Stimulated activated naive B cell treated with anti-CD40 and anti-IgM and Interleukin-4, amounts not matched to agents 10 μg/mL and 1 μg/mL and 100 μg/mL, for 72 hours (primary cell): ENCODE measurements at regions not wholly inside any gene's neighbourhood (a gene's known extent, or its start where the extent isn't known, plus 50 kb on each side); places are given as distances from the start of the nearest gene placed in this dataset.

Source experiments
- ATAC-seq, 2 donors: fragments of 150-1000 bp; cut with Tn5 transposase; replicated peaks; 2 replicates each; pipeline ENCODE4 v1.10.0; 2021; ENCODE audit warnings: moderate library complexity in 1 of 2
- DNase-seq: peaks from one replicate; pipeline ENCODE4 v3.0.0; 2021
- H3K27ac Mint-ChIP-seq: one replicate; pipeline ENCODE4 v1.8.0; 2022; ENCODE audit warnings: mild to moderate bottlenecking, mixed read lengths
- H3K27me3 Mint-ChIP-seq, 2 donors: one replicate each; pipeline ENCODE4 v1.8.0; 2022; ENCODE audit warnings: mixed read lengths in 2 of 2
- H3K36me3 Mint-ChIP-seq, 2 donors: one replicate each; pipeline ENCODE4 v1.8.0; 2022; ENCODE audit warnings: mixed read lengths in 2 of 2, mild to moderate bottlenecking in 1 of 2
- H3K4me1 Mint-ChIP-seq, 2 donors: one replicate each; pipeline ENCODE4 v1.8.0; 2022; ENCODE audit warnings: mixed read lengths in 2 of 2, mild to moderate bottlenecking in 1 of 2
- H3K4me3 Mint-ChIP-seq, 2 donors: one replicate each; pipeline ENCODE4 v1.8.0; 2022; ENCODE audit warnings: mild to moderate bottlenecking in 2 of 2, mixed read lengths in 2 of 2, moderate library complexity in 1 of 2
- H3K9me3 Mint-ChIP-seq, 2 donors: one replicate each; pipeline ENCODE4 v1.8.0; 2022; ENCODE audit warnings: mixed read lengths in 2 of 2, mild to moderate bottlenecking in 1 of 2

DNA sequence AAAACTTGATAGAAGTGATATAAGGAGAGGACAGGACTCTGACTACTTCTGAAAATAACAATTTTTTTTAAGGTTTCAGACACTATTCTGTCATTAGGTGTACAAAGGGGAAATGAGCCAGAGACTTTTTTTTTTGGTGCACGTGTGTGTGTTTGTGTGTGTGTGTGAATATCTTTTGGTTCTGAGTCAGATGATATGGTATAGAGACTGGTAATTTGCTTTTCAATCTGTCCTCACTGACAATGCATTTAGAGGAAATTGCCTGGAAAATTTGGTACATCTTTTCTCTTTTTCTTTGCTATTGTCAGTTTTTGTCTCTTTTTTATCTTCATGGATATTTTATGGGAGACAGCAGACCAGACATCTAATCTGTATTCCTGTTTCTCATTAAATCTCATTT, 59.3 kb downstream of the DDIT4L start:
- ATAC-seq, result no peak
- H3K4me3 Mint-ChIP-seq, result no peak overlapping the region
- no peaks in the 10 kb centered on the region for H3K4me1 Mint-ChIP-seq
- no peak for DNase-seq
- H3K27me3 Mint-ChIP-seq, result no peaks in the 10 kb centered on the region
- H3K27ac Mint-ChIP-seq, result no peak overlapping the region
- H3K9me3 Mint-ChIP-seq, result peaks cover 0 to 1% of the 10 kb centered on the region in 2 donors
- H3K36me3 Mint-ChIP-seq, result no peaks in the 10 kb centered on the region

- no peak for ATAC-seq
- Mint-ChIP-seq H3K4me3 (no peak overlapping the region), H3K9me3 (peaks cover 2 to 3% of the 10 kb centered on the region in 2 donors), H3K27ac (no peak overlapping the region), H3K36me3 (no peaks in the 10 kb centered on the region), H3K27me3 (no peaks in the 10 kb centered on the region), H3K4me1 (no peaks in the 10 kb centered on the region)
- DNase-seq, result no peak
Measured at GRCh38 chr4:100130491-100130890, 59.8 kb downstream of the DDIT4L start.

GRCh38 chr4:100129774-100130173, 60.5 kb downstream of the DDIT4L start:
- H3K36me3 Mint-ChIP-seq, result peaks cover 0 to 2% of the 10 kb centered on the region in 2 donors
- H3K4me3 Mint-ChIP-seq, result no peak overlapping the region
- H3K9me3 Mint-ChIP-seq, result peaks cover 5 to 6% of the 10 kb centered on the region in 2 donors
- H3K27me3 Mint-ChIP-seq, result no peaks in the 10 kb centered on the region
- no peak for DNase-seq
- no peak for ATAC-seq
- no peak overlapping the region for H3K27ac Mint-ChIP-seq
- no peaks in the 10 kb centered on the region for H3K4me1 Mint-ChIP-seq

- peaks cover 0 to 6% of the 10 kb centered on the region in 2 donors for H3K36me3 Mint-ChIP-seq
- H3K9me3 Mint-ChIP-seq, result peaks cover 9% of the 10 kb centered on the region in 2 donors
- H3K4me1 Mint-ChIP-seq, result no peaks in the 10 kb centered on the region
- H3K27ac Mint-ChIP-seq, result no peak overlapping the region
- DNase-seq (no peak), ATAC-seq (no peak)
- H3K4me3 Mint-ChIP-seq, result no peak overlapping the region
- H3K27me3 Mint-ChIP-seq, result no peaks in the 10 kb centered on the region
Measured at GRCh38 chr4:100128338-100128737, 61.9 kb downstream of the DDIT4L start.

DNA sequence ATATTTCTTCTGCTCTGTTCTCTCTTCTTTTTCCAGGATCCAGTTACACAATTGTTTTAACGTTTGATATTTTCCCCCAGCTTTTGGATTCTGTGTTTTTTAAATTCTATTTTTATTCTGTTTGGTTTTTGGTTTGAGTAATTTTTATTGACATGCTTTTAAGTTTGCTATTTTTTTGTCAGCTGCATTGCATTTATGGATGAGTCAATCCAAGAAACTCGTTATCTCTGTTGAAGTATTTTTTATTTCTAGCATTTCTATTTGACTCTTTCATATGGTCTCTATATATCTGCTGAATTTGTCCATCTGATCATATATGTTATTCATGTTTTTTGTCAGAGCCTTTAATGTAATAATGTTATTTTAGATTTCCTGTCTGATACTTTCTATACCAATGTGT, 65.6 kb downstream of the DDIT4L start:
- no peaks in the 10 kb centered on the region for H3K27me3 Mint-ChIP-seq

DNA sequence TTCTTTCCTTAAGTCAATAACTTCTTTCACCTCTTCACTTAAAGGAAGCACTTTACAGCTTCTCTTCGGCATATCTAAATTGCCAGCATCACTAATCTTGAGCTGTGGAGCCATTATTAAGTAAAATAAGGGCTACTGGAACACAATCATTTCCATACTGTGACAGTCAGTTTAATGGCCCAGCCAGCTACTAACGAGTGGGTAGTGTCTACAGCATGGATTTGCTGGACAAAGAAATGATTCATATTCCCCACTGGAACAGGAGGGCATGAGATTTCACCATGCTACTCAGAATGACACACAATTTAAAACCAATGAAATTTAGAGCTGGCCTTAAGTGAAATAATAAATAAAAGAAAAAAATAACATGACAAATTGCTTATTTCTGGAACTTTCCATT, 72.1 kb downstream of the DDIT4L start:
- DNase-seq (no peak), ATAC-seq (no peak)
- Mint-ChIP-seq H3K36me3 (no peaks in the 10 kb centered on the region), H3K27me3 (no peaks in the 10 kb centered on the region), H3K4me1 (peaks cover 7 to 17% of the 10 kb centered on the region in 2 donors), H3K9me3 (peaks cover 0 to 2% of the 10 kb centered on the region in 2 donors), H3K4me3 (no peak overlapping the region), H3K27ac (no peak overlapping the region)

More for the DNA sequence above, 65.6 kb downstream of the DDIT4L start:
- Mint-ChIP-seq H3K4me3 (no peak overlapping the region), H3K9me3 (peaks cover 9 to 11% of the 10 kb centered on the region in 2 donors), H3K27ac (no peak overlapping the region), H3K36me3 (peaks cover 0 to 6% of the 10 kb centered on the region in 2 donors), H3K4me1 (no peaks in the 10 kb centered on the region)
- DNase-seq (no peak), ATAC-seq (no peak)

DNA sequence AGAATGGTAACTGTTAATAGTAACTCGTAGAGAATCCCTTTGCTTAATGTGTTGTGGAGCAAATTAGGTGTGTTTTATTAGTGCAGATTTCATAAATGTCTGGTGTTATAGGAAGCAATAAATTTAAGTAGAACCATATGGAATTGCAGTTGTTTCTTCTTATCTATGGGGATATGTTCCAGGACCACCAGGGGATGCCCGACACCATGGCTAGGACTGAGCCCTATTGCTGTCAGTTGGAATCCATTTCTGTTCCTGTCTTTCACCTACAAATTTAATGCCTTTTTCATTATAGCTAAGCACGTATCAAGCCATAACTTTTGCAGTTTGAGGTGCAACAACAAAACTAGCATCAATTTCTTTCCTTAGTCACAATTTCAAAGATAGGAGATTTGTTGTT, 72.5 kb downstream of the DDIT4L start:
- DNase-seq (no peak), ATAC-seq (no peak)
- H3K4me1 Mint-ChIP-seq, result peaks cover 7 to 19% of the 10 kb centered on the region in 2 donors
- no peaks in the 10 kb centered on the region for H3K36me3 Mint-ChIP-seq
- H3K9me3 Mint-ChIP-seq, result peaks cover 0 to 2% of the 10 kb centered on the region in 2 donors
- no peaks in the 10 kb centered on the region for H3K27me3 Mint-ChIP-seq
- no peak overlapping the region for H3K27ac Mint-ChIP-seq
- no peak overlapping the region for H3K4me3 Mint-ChIP-seq

DNA sequence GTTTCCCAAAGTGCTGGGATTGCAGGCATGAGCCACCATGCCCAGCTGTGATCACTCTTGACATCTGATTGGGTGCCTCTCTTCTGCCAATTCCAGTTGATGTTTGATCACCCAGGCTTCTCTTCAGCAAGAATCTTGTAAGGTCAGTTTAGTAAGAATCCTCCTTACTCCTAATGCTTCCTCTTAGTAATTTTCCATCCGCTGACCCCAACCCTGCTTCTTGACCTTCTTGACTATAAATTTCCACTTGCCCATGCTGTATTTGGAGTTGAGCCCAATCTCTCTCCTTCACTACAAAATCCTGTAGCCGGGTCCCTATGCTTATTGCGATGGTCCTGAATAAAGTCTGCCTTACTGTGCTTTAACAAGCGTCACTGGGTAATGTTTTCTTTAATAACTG, 75.4 kb downstream of the DDIT4L start:
- no peaks in the 10 kb centered on the region for H3K9me3 Mint-ChIP-seq

DNA sequence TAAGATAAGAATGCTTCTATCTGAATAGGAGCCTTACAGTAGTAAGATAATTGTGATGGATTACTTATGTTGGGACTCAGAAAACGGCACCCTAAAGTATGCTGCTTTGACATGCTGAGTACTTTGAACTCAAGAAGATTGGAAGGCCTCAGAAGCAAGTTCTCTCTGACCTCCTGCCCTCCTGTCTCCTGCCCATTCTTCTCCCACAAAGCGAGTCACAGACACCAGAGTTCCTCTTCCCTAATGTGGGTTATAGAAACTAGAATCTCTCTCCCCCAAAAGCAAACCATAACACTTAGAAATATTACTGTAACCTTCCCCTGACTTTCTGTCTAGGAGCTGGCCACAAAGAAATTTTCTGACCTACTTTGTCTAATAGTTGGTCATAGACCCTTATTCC, 76.5 kb downstream of the DDIT4L start:
- Mint-ChIP-seq H3K4me3 (no peak overlapping the region), H3K27ac (no peak overlapping the region), H3K9me3 (no peaks in the 10 kb centered on the region)

More for the DNA sequence above, 75.4 kb downstream of the DDIT4L start:
- Mint-ChIP-seq H3K4me1 (peaks cover 12 to 27% of the 10 kb centered on the region in 2 donors), H3K27ac (no peak overlapping the region), H3K4me3 (no peak overlapping the region), H3K27me3 (no peaks in the 10 kb centered on the region), H3K36me3 (no peaks in the 10 kb centered on the region)
- DNase-seq (no peak), ATAC-seq (no peak)

DNA sequence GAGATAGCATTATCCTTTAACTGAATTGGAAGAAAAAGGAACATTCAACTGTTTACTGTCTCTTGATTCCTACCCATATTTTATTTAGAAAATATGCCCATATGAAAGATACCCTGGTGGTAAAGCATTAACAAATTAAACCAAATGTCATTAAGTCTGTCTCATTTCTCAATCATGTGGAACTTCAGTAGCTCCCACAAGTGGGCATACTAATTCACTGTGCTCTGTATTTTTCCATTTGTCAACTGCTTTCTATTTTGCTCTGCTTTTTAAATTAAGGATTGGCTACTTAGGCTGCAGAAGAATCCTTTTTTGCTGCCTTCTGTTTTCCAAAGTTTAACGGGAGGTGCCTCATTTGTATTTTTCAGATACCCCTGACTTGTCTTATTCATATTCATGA, 77.2 kb downstream of the DDIT4L start:
- H3K27me3 Mint-ChIP-seq, result no peaks in the 10 kb centered on the region
- H3K4me3 Mint-ChIP-seq, result no peak overlapping the region
- DNase-seq (no peak), ATAC-seq (no peak)
- no peaks in the 10 kb centered on the region for H3K36me3 Mint-ChIP-seq
- no peaks in the 10 kb centered on the region for H3K9me3 Mint-ChIP-seq
- H3K27ac Mint-ChIP-seq, result no peak overlapping the region
- peaks cover 18 to 45% of the 10 kb centered on the region in 2 donors for H3K4me1 Mint-ChIP-seq

More for the DNA sequence above, 76.5 kb downstream of the DDIT4L start:
- no peaks in the 10 kb centered on the region for H3K27me3 Mint-ChIP-seq
- no peaks in the 10 kb centered on the region for H3K36me3 Mint-ChIP-seq
- peak in 1 of 2 donors; percentile 33 for ATAC-seq
- peaks cover 17 to 39% of the 10 kb centered on the region in 2 donors for H3K4me1 Mint-ChIP-seq
- no peak for DNase-seq

DNA sequence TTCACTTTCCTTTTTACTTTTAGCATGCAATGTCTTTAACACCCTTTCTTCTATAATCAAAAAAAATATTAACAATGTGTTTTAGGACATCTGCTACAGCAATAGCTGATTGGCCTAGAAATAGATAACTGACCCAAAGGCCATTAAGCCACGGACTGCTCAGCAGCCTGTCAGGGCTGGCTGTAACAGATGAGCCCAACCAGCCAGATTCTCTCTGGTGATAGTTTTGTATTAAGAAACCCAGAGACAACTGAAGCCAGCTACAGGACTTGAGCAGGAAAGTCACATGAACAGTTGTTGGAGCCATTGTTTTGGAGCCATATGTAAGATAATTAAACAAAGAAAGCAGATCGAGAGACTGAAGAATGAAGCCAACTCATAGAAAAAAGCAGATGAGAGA, 80.3 kb downstream of the DDIT4L start:
- no peak overlapping the region for H3K27ac Mint-ChIP-seq
- ATAC-seq, result no peak

GRCh38 chr4:100108869-100109268, 81.4 kb downstream of the DDIT4L start:
- no peaks in the 10 kb centered on the region for H3K27me3 Mint-ChIP-seq
- no peaks in the 10 kb centered on the region for H3K36me3 Mint-ChIP-seq
- no peak for ATAC-seq
- no peak overlapping the region for H3K4me3 Mint-ChIP-seq
- H3K9me3 Mint-ChIP-seq, result no peaks in the 10 kb centered on the region
- no peak for DNase-seq
- H3K4me1 Mint-ChIP-seq, result peaks cover 29 to 56% of the 10 kb centered on the region in 2 donors
- no peak overlapping the region for H3K27ac Mint-ChIP-seq

More for the DNA sequence above, 80.3 kb downstream of the DDIT4L start:
- Mint-ChIP-seq H3K4me1 (peaks cover 31 to 63% of the 10 kb centered on the region in 2 donors), H3K36me3 (no peaks in the 10 kb centered on the region), H3K27me3 (no peaks in the 10 kb centered on the region), H3K4me3 (no peak overlapping the region), H3K9me3 (no peaks in the 10 kb centered on the region)
- DNase-seq, result no peak

- peak overlapping the region; percentile 7 for H3K27ac Mint-ChIP-seq
- H3K36me3 Mint-ChIP-seq, result no peaks in the 10 kb centered on the region
- H3K9me3 Mint-ChIP-seq, result no peaks in the 10 kb centered on the region
- ATAC-seq, result peak; percentile 100
- H3K27me3 Mint-ChIP-seq, result no peaks in the 10 kb centered on the region
- peak overlapping the region in 1 of 2 donors; percentile 8 for H3K4me3 Mint-ChIP-seq
- H3K4me1 Mint-ChIP-seq, result peaks cover 30 to 54% of the 10 kb centered on the region in 2 donors
- DNase-seq, result peak; percentile 56
Measured at GRCh38 chr4:100106982-100107381, 83.3 kb downstream of the DDIT4L start.

GRCh38 chr4:100103671-100104070, 86.6 kb downstream of the DDIT4L start:
- H3K4me3 Mint-ChIP-seq, result no peak overlapping the region
- no peak for ATAC-seq
- no peaks in the 10 kb centered on the region for H3K9me3 Mint-ChIP-seq
- no peaks in the 10 kb centered on the region for H3K36me3 Mint-ChIP-seq
- peaks cover 36 to 59% of the 10 kb centered on the region in 2 donors for H3K4me1 Mint-ChIP-seq
- H3K27ac Mint-ChIP-seq, result no peak overlapping the region
- no peak for DNase-seq
- no peaks in the 10 kb centered on the region for H3K27me3 Mint-ChIP-seq

GRCh38 chr4:100100985-100101384, 89.3 kb downstream of the DDIT4L start:
- peaks cover 25 to 50% of the 10 kb centered on the region in 2 donors for H3K4me1 Mint-ChIP-seq
- DNase-seq (no peak), ATAC-seq (peak; percentile 65 to 74)
- no peaks in the 10 kb centered on the region for H3K9me3 Mint-ChIP-seq
- no peak overlapping the region for H3K27ac Mint-ChIP-seq
- H3K36me3 Mint-ChIP-seq, result no peaks in the 10 kb centered on the region
- no peaks in the 10 kb centered on the region for H3K27me3 Mint-ChIP-seq
- peak overlapping the region in 1 of 2 donors; percentile 14 for H3K4me3 Mint-ChIP-seq

- Mint-ChIP-seq H3K4me3 (no peak overlapping the region), H3K36me3 (no peaks in the 10 kb centered on the region), H3K4me1 (peaks cover 27 to 56% of the 10 kb centered on the region in 2 donors), H3K9me3 (no peaks in the 10 kb centered on the region), H3K27me3 (no peaks in the 10 kb centered on the region), H3K27ac (no peak overlapping the region)
- ATAC-seq (no peak), DNase-seq (no peak)
Measured at GRCh38 chr4:100099746-100100145, 90.5 kb downstream of the DDIT4L start.
